ENCODE measurements at regions not wholly inside any gene's neighbourhood (a gene's known extent, or its start where the extent isn't known, plus 50 kb on each side); places are given as distances from the start of the nearest gene placed in this dataset.

GRCh38 chr18:60894254-60894945, 438.8 kb upstream of the CDH20 start:
- no peak for TF ChIP-seq CTCF (IDR thresholded peaks at IDR 0.05)
- peak; percentile 30 for ATAC-seq
- Histone ChIP-seq H3K4me1 (ENCODE audit: low read depth) (no peaks in the 10 kb centered on the region), H3K36me3 (ENCODE audit: low read depth) (no peaks in the 10 kb centered on the region), H3K4me3 (no peak overlapping the region), H3K9me3 (no peaks in the 10 kb centered on the region)
- intact Hi-C loops (cut with DNase I, micrococcal nuclease): no loop called here
- DNase-seq: no peak

GRCh38 chr18:60895181-60895580, 438.0 kb upstream of the CDH20 start:
- Histone ChIP-seq H3K4me1 (ENCODE audit: low read depth) (no peaks in the 10 kb centered on the region), H3K4me3 (no peak overlapping the region), H3K9me3 (no peaks in the 10 kb centered on the region), H3K36me3 (ENCODE audit: low read depth) (no peaks in the 10 kb centered on the region)
- intact Hi-C loops (cut with DNase I, micrococcal nuclease): no loop called here
- no peak for ATAC-seq
- DNase-seq: no peak
- no peak for TF ChIP-seq CTCF (IDR thresholded peaks at IDR 0.05)

GRCh38 chr18:60898111-60898510, 435.1 kb upstream of the CDH20 start:
- no peak for DNase-seq
- no peak for ATAC-seq
- Histone ChIP-seq H3K9me3 (no peaks in the 10 kb centered on the region), H3K4me3 (no peak overlapping the region), H3K4me1 (ENCODE audit: low read depth) (no peaks in the 10 kb centered on the region), H3K36me3 (ENCODE audit: low read depth) (no peaks in the 10 kb centered on the region)
- TF ChIP-seq CTCF (IDR thresholded peaks at IDR 0.05): no peak
- intact Hi-C loops (cut with DNase I, micrococcal nuclease): no loop called here

- no peak for TF ChIP-seq CTCF (IDR thresholded peaks at IDR 0.05)
- DNase-seq: no peak
- Histone ChIP-seq H3K36me3 (ENCODE audit: low read depth) (no peaks in the 10 kb centered on the region), H3K9me3 (no peaks in the 10 kb centered on the region), H3K4me1 (ENCODE audit: low read depth) (no peaks in the 10 kb centered on the region), H3K4me3 (no peak overlapping the region)
- intact Hi-C loops (cut with DNase I, micrococcal nuclease): no loop called here
- no peak for ATAC-seq
Observed at GRCh38 chr18:60905699-60906098, 427.5 kb upstream of the CDH20 start.

GRCh38 chr18:60910534-60910933, 422.7 kb upstream of the CDH20 start:
- intact Hi-C loops (cut with DNase I, micrococcal nuclease): no loop called here
- H3K4me3 ChIP-seq: no peak overlapping the region
- ATAC-seq: no peak
- no peak for TF ChIP-seq CTCF (IDR thresholded peaks at IDR 0.05)
- H3K4me1 ChIP-seq (ENCODE audit: low read depth): no peaks in the 10 kb centered on the region
- DNase-seq: no peak
- no peaks in the 10 kb centered on the region for H3K9me3 ChIP-seq
- no peaks in the 10 kb centered on the region for H3K36me3 ChIP-seq (ENCODE audit: low read depth)

DNA sequence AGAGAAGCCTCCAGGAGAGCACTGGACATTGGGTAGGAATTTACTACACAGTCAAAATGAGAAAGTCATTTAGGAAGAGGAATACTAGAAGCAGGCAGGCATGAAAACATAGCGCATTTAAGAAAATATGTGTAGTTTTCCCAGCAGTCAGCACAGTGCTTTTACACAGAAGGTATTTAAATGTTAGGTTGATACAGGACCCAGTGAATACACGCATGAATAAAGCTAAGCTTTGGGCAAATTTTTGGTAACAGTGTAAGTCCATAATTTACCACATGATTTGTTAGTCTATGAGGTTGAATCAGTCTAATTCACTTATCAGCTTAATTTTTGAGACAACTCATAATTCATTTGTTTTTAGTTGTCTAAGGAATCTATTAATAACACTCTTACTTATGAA, 421.7 kb upstream of the CDH20 start:
- Histone ChIP-seq H3K4me1 (ENCODE audit: low read depth) (no peaks in the 10 kb centered on the region), H3K36me3 (ENCODE audit: low read depth) (no peaks in the 10 kb centered on the region), H3K9me3 (no peaks in the 10 kb centered on the region), H3K4me3 (no peak overlapping the region)
- DNase-seq (no peak), ATAC-seq (no peak)
- no peak for TF ChIP-seq CTCF (IDR thresholded peaks at IDR 0.05)
- intact Hi-C loops (cut with DNase I, micrococcal nuclease): no loop called here

Data from mucosa of descending colon (tissue), 3 donors.